Activated CD4-positive, alpha-beta T cell treated with anti-CD3 and anti-CD28 coated beads, Interleukin-2, amount 50 U/mL, for 4 hours (primary cell): ENCODE measurements at regions not wholly inside any gene's neighbourhood (a gene's known extent, or its start where the extent isn't known, plus 50 kb on each side); places are given as distances from the start of the nearest gene placed in this dataset.
"Not testable (repeated sequence)": the region's sequence is repeated elsewhere in the genome, so short reads cannot be mapped to it uniquely, and the experiment has no call there.

Experiments
- DNase-seq, 2 experiments: peaks; one replicate each; pipeline ENCODE4 v3.0.0-alpha.2; 2020

GRCh38 chr6:43898358-43899131 lies 128.5 kb downstream of the VEGFA start:
- no peak for DNase-seq

GRCh38 chr6:43897571-43898302 lies 127.7 kb downstream of the VEGFA start:
- DNase-seq = no peak

DNA sequence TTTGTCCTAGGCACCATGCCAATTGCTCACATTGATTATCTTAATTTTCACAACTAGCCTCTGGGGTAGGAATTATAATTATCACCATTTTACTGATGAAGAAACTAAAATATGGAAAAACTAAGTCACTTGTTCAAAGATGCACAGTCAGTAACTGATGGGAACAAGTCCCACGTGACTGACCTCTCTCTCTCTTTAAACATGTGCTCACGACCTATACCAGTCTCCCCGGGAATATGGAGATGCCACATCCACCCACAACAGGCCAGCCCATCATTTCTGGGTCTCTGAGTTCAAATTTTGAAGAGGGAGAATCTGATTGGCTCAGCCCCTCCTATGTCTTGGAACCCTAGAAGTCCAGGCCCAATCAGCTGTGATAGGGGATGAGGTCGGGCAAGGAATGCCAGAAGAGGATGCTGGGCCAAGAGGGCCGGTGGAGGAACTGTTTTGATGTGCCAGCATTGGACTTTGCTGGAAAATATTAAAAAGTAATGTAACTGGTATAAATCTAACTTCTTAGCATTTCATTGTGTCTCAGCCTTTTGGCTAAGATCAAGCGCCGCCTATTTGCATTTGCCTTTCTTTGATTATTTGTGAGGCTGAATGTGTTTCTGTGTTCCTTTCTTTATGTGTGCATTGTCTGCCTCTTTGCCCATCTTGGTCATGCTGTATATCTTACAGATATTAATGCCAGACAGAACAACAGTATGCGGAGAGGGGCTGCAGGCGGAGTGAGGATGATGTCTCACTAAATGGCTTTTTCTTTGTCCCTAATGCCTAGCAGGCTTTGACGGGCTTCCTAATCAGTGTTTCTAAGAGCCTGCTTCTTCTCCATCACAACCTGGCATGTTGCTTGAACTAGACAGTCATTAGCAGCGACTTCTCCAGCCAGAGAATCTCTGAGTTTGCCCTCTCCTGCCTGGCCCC lies 126.6 kb downstream of the VEGFA start:
- DNase-seq = no peak

GRCh38 chr6:43895656-43896328 lies 125.8 kb downstream of the VEGFA start:
- no peak for DNase-seq

GRCh38 chr6:43893073-43893472 lies 123.1 kb downstream of the VEGFA start:
- no peak for DNase-seq

DNA sequence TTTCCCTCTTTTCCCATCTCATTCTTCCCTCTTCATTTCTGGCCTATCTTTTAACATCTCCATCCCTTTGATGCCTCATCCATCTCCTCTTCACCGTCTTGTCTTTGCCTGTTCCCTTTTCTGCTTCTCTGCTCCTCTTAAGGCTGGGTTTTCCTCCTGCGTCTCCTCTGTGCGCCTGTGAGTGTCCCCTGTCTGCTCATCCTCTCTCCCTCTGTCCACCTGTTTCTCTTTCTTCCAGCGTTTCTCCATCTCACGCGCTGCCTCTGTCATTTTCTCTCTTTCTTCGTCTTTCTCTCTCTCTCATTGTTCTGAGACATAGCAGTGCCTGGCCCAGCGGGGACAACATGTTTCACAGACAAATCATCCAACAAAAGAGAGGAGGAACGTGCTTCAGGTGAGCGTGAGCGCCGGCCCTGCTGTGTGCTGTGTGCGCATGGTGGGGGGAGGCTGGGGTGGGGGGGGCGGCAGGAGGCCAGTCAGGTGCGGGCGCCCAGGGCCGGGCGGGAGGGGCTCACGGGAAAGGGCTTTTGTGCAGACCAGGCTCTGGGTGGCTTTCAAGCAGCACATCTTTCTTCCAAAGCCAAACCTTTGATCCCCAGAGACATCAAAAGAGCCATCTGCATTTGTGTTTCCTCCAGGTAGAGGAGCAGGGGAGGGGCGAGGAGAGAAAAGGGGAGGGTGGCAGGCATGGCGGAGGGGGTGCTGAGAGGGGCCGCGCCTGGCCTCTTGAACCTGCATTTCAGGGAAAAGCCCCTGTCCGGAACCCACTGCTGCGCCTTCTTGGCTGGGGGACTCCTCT lies 121.3 kb downstream of the VEGFA start:
- DNase-seq = no peak

GRCh38 chr6:43890197-43891062 lies 120.4 kb downstream of the VEGFA start:
- DNase-seq = no peak

- no peak for DNase-seq
Observed at GRCh38 chr6:43887906-43888683, 118.1 kb downstream of the VEGFA start.

DNA sequence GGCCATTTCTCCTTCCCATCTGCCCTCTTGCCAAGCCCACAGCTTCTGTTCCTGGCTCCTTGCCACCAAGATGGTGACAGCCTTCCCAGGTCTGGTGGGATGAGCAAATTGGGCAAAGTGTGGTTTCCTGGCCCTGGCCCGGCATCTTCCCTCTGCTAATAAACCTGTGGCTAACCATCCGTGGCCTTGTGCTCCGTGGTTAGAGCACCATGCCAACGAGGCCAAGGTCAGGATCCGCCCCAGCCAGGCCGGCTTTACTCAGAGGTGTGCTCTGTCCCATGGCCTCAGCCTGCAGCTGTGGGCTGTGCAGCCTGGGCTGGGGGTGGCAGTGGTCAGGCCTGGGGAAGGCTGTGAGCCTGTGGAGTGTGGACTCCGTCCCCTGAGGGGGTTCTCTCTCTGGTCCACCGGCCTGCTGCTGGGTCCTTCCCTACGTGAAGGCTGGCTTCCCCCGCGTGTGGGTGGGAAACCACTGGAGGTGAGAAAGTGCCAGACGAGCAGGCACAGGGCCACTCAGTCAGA lies 117.4 kb downstream of the VEGFA start:
- DNase-seq = no peak

- DNase-seq = no peak
Observed at GRCh38 chr6:43886717-43887339, 116.8 kb downstream of the VEGFA start.

- no peak for DNase-seq
Observed at GRCh38 chr6:43886067-43886461, 116.1 kb downstream of the VEGFA start.

GRCh38 chr6:43885399-43886066 lies 115.5 kb downstream of the VEGFA start:
- no peak for DNase-seq

GRCh38 chr6:43884652-43885022 lies 114.6 kb downstream of the VEGFA start:
- DNase-seq = no peak

- DNase-seq = no peak
Observed at GRCh38 chr6:43883847-43884651, 114.0 kb downstream of the VEGFA start.

- DNase-seq = not testable (repeated sequence)
Observed at GRCh38 chr6:43882690-43883448, 112.9 kb downstream of the VEGFA start.

- DNase-seq = no peak
Observed at GRCh38 chr6:43880236-43881137, 110.5 kb downstream of the VEGFA start.
